CD4-positive, alpha-beta T cell treated with Interleukin-4 for 1 hour (primary cell): ENCODE measurements at regions not wholly inside any gene's neighbourhood (a gene's known extent, or its start where the extent isn't known, plus 50 kb on each side); places are given as distances from the start of the nearest gene placed in this dataset.

ENCODE experiments used
- DNase-seq, 2 donors: peaks; one replicate each; pipeline ENCODE4 v3.0.0-alpha.2; 2020 to 2022

GRCh38 chr9:81387360-81388106, 301.8 kb downstream of the TLE1 start:
- no peak for DNase-seq

- DNase-seq: no peak
Observed at GRCh38 chr9:81384911-81385310, 304.4 kb downstream of the TLE1 start.

GRCh38 chr9:81382281-81382680, 307.1 kb downstream of the TLE1 start:
- DNase-seq: no peak

DNA sequence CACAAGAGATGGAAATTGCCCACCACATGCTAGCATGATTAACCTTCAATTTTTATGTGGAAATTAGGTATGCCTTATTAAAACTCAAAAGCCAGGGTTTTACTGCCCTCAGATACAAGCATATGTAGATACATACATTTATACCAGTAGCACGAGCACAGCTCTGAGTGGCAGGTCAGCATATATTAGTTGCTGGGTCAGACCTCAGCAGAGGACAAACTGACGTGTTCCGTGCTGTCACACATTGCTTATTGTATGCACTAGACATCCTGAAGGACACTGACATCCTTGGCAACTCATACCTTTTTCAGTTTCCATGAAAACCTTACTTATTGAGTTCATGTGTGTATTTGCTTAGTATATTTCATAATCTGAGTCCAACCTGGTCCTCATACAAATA, 307.7 kb downstream of the TLE1 start:
- no peak for DNase-seq

- no peak for DNase-seq
Observed at GRCh38 chr9:81380504-81381359, 308.6 kb downstream of the TLE1 start.

GRCh38 chr9:81379655-81380054, 309.7 kb downstream of the TLE1 start:
- DNase-seq: no peak

DNA sequence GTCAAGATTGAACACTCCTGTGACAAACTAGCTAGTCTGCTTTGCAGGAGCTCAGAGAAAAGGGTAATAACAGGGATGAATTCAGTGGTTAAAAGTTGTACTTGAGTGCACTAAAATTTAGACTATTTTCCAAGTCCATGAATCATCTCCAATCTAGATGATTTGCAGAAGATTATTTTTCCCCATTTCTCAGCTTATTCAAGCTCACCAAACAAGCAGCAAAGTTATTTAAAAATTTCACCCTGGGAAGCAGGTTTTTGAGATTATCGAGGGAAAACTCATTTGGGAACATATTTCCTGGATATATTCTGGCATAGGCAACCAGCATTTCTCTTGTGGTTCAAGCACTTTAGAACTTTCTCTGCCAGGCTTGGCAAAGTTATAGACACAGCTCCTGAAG, 311.4 kb downstream of the TLE1 start:
- no peak for DNase-seq

DNA sequence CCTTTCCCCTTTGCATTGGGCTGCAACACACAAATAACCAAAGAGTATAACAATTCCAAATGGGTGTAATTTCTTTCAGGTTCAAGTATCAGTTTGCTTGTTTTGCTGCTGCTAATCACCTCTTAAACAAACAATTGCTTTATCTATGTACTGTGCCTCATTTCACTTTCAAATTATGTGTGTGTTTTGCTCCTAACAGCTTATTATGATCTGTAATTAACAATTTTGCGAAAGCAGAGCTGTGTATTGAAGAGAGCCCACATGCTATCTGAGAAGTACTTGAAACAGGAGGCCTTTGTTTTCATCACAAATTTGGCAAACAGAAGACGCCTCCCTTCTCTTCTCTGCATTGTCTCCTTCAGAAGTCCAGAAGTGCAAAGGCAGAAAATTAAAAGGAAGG, 312.0 kb downstream of the TLE1 start:
- no peak for DNase-seq

DNA sequence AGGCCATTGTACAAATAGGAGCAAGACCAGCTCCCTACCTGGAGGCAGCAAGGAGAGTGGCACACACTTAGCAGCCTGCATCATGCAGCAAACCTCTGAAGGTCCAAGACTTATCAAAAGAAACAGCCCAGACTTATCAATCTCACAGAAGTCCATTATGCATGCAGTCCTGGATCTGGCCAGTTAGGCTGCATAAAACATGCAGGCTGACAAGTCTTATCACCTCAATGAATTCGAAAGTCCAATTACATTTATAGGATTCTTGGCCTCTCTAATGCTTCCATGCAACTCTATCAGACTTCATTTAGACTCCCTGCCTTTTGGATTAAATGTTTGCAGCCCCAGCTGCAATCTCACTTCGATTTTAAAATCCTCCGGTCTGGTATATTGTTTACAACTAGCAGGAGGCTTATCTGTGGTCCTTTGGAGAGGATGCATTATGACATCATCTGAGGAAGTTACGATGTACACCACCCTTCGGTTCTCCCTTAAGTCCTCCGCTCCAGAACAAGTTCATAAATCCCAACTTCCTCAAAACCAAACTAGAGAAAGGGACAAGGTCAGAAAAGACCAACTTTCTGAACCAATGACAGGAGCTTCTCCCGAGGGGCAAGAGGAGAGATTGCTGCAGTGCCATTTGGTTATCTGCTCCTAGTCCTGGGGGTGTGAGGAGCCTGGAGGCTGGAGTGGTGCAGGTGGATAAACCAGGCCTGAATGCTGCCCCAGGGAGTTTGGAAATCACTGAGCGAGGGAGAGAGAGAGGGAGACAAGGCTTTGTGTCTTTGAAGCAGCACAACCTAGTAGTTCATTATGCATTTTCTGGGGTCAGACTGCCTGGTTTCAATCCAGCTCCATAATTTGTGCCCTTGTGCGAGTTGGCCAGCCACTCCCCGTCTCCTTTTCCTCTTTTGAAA, 313.9 kb downstream of the TLE1 start:
- DNase-seq: no peak

DNA sequence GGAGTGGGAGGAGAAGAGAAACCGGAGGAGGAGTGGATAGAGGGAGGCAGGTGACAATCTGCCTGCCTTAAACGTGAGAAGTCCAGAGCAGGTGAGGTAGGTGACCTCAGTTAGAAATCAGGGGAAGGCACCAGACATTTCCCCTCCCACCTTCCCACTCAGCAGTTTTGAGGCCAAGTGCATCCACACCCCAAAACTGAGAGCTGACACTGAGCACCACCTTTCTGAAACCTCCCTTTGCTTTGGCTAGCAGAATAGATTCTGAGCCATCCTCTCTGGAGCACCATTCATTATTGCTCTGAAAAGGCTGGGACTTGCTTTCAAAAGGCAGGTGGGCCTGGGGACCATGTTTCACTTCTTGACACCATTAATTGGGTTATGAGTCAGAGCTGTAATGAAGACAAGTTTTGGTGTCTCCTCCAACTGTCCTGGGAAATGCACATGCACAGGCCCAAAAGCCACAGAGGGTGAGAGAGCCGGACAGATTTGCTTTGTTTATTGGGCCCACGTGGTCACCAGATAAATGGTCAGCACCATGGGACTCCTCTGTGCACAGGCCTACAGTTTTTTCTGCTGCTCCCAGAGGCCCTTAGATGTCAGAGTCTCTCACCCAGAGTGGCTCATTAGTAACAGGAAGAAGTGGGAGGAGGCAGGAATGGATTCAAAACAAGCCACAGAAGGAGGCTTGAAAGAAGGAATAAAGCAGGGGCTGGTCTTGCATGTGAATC, 314.7 kb downstream of the TLE1 start:
- no peak for DNase-seq

- DNase-seq: no peak
Observed at GRCh38 chr9:81373294-81373693, 316.1 kb downstream of the TLE1 start.

DNA sequence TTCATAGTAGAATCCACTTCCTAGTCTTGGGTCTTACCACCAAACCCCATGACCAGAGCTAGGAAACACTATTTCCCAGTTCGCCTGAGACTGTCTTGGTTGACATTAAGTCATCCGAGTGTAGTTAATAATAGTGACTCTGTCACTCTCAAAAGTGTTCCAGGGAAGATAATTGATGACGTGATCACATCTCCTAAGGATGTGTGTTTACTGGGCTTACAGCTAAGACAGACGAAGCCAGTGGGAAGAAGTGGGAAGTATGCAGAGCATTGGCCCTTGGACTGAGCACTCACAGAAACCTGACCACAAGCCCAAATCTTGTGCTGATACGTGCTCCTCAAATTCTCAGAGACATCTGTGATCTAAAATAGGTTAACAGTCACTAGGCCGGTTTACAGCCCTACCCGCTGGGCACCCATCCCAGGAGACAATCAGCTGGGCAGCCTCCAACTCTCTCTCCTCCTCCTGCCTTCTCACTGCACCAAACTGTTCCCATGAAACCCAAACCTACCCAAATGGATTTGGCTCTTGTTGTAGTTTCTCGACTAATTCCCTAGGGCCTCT, 316.6 kb downstream of the TLE1 start:
- no peak for DNase-seq

GRCh38 chr9:81371824-81372223, 317.5 kb downstream of the TLE1 start:
- DNase-seq: no peak

DNA sequence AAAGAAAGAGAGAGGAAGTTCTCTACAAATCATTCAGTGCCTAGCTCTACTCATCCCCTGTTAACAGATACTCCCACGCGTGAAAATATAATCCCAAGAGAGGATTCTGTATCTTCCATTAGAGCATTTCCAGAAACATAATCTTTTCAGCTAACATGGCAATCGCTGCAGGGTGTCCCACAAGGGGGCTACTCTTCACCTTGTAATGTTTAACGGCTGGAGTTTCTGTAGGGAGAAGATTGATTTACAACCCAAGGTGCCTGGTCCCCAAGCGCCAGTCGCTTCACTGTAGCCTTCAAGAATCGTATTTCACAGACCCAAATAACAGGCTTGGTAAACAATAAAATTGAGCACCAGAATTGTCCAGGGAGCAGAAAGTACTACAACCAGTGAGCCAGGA, 318.7 kb downstream of the TLE1 start:
- DNase-seq: no peak

DNA sequence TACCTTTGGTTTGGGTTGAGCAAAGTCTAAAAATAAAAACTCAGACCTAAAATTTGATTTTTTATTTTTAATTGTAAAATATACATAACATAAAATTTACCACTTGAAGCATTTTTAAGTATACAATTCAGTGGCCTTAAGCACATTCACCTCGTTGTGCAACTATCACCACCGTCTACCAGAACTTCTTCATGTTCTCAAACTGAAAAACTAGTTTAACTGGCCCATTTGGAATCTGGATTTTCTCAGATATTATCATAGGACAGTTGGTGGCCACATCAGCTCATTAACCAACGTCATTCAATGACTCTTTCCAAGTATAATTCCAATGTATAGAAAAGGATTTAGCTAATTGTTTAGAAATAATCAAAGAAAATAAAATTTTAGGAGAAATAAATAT, 319.3 kb downstream of the TLE1 start:
- DNase-seq: no peak

DNA sequence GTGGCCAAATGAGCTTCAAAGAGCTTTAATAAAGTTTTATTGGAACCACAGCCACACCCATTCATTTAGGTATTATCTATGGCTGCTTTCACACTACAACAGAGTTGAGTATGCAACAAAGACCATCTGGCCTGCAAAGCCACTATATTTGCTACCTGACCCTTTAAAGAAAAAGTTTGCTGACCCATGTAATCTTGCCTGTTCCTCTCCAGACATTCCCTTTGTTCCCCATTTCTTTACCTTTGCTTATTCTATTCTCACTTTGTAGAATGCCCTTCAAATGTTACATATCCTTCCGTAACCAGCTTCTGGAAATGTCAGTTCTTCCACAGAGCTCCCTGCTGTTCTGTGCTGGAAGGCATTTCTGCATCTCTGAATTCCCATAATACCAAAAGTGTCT, 320.2 kb downstream of the TLE1 start:
- no peak for DNase-seq

DNA sequence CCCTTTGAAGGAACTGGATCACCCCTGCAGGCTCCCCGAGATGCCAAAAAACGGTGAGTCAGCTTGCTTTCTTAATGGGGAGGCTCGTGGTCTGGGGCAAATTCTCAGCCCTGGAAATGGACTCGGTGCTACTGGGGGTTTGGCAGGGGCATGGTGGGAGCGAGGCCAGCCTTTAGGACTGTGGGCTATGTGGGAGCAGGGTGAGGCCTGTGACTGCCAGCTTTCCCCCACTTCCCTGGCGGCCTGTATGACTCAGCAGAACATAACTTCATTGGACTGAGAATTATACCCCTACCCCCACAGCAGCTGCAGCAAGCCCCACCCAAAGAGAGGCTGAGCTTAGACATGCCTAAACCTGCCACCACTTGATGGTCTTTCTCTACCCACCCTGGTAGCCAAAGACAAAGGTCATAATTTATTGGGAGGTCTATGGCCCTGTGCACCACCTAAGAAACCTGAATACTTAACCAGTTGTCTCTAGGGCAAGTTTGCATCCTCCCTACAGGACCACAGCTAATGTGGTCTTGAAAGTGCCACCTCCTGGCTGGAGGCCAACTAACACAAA, 325.3 kb downstream of the TLE1 start:
- DNase-seq: no peak

- no peak for DNase-seq
Observed at GRCh38 chr9:81361296-81361695, 328.1 kb downstream of the TLE1 start.

DNA sequence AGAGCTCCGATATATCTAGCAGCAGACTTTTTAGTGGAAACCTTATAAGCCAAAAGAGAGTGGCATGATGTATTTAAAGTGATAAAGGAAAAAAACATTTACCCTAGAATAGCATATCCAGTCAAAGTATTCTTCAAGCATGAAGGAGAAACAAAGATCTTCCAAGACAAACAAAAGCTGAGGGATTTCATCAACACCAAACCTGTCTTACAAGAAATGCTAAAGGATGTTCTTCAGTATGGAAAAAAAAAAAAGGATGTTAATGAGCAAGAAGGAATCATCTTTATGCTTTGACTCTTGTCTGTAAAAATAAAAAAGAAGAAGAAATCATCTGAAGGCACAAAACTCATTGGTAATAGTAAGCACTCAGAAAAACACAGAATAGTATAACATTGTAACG, 338.2 kb downstream of the TLE1 start:
- no peak for DNase-seq

- DNase-seq: no peak
Observed at GRCh38 chr9:81344366-81344765, 345.0 kb downstream of the TLE1 start.

DNA sequence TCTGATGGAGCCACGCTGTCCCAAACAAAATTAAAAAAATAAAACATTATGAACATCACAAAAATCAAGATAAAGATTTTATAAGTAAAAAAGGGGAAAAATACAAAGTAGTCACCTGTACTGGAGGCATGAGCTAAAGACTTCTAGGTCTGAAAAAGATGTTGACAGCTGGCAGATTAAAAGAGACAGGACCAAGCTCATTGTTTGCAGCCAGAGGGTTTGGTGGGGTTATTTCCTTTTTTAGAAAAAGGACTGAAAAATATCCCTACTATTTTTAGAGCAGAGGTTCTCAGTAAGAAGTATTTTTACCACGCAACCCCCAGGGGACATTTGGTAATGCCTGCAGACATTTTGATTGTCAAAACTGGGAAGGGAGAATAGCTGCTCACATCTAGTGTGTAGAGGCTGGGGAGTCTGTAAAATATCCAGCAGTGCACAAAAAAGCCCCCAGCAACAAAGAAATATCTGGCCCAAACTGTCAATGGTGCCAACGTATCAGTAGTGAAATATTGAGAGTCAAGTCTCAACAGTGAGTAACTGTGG, 353.4 kb downstream of the TLE1 start:
- DNase-seq: no peak

- no peak for DNase-seq
Observed at GRCh38 chr9:81321551-81321950, 367.8 kb downstream of the TLE1 start.
